ENCODE measurements at regions not wholly inside any gene's neighbourhood (a gene's known extent, or its start where the extent isn't known, plus 50 kb on each side); places are given as distances from the start of the nearest gene placed in this dataset.
"Not testable (repeated sequence)": the region's sequence is repeated elsewhere in the genome, so short reads cannot be mapped to it uniquely, and the experiment has no call there.

DNA sequence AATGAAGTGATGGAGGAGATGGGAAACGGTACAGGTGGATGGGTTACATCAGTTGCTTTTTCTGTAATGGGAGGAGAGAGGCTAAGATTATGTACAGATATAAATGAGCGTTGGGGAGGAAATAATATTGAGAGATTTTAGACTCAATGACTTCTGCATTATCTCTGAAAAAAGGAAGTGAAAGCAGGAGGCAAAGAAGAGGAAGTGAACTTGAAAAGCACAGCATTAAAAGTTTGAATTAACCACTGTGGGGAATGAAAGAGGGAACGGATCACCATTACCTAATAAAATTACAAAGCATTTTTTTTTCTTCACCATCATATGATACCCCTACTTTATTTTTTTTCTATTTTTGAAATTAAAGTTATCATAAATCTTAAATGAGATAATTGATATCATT, 1025.5 kb downstream of the RPA4 start:
- DNase-seq (ENCODE audit: insufficient read length, low spot score) (no peak), FAIRE-seq (no peak)
- TF ChIP-seq, protein P1, sequence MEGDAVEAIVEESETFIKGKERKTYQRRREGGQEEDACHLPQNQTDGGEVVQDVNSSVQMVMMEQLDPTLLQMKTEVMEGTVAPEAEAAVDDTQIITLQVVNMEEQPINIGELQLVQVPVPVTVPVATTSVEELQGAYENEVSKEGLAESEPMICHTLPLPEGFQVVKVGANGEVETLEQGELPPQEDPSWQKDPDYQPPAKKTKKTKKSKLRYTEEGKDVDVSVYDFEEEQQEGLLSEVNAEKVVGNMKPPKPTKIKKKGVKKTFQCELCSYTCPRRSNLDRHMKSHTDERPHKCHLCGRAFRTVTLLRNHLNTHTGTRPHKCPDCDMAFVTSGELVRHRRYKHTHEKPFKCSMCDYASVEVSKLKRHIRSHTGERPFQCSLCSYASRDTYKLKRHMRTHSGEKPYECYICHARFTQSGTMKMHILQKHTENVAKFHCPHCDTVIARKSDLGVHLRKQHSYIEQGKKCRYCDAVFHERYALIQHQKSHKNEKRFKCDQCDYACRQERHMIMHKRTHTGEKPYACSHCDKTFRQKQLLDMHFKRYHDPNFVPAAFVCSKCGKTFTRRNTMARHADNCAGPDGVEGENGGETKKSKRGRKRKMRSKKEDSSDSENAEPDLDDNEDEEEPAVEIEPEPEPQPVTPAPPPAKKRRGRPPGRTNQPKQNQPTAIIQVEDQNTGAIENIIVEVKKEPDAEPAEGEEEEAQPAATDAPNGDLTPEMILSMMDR (IDR thresholded peaks at IDR 0.05; ENCODE audit: insufficient read depth, missing control alignments), result no peak

DNA sequence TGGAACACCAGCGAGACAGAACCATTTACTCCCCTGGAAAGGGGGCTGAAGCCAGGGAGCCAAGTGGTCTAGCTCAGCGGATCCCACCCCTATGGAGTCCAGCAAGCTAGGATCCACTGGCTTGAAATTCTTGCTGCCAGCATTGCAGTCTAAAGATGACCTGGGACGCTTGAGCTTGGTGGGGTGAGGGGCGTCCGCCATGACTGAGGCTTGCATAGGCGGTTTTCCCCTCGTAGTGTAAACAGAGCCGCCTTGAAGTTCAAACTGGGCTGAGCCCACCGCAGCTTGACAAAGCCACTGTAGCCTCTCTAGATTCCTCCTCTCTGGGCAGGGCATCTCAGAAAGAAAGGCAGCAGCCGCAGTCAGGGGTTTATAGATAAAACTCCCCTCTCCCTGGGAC, 1031.7 kb downstream of the RPA4 start:
- DNase-seq (ENCODE audit: insufficient read length, low spot score); FAIRE-seq: not testable (repeated sequence)

DNA sequence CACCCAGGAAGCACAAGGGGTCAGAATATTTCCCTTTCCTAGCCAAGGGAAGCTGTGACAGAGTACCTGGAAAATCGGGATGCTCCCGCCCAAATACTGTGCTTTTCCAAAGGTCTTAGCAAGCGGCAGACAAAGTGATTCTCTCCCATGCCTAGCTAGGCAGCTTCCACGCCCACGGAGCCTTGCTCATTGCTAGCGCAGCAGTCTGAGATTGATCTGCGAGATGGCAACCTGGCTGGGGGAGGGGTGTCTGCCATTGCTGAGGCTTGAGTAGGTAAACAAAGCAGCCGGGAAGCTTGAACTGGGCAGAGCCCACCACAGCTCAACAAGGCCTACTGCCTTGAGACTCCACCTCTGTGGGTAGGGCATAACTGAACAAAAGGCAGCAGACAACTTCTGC, 1037.5 kb downstream of the RPA4 start:
- not testable (repeated sequence) for DNase-seq (ENCODE audit: insufficient read length, low spot score); FAIRE-seq

DNA sequence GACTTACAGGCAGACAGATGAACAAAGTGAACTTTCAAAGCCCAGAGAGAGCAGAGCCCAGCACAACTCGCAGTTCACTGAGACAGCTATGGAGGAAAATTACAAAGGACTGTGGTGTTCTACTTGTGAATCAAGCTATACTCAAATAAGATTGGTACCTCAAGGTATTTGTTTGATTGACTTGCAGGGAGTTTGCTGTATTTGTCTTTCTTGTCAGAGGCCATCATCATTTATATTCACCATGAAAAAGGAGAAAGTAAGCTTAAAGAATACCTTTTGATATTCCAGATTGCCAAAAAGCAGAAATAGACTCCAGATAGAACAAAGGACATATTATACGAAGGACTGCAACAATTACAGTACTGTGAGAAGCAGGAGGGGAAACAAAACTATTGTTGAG, 1047.9 kb downstream of the RPA4 start:
- TF ChIP-seq, protein P1 (IDR thresholded peaks at IDR 0.05; ENCODE audit: insufficient read depth, missing control alignments), result no peak
- FAIRE-seq, result no peak
- DNase-seq (ENCODE audit: insufficient read length, low spot score), result no peak

DNA sequence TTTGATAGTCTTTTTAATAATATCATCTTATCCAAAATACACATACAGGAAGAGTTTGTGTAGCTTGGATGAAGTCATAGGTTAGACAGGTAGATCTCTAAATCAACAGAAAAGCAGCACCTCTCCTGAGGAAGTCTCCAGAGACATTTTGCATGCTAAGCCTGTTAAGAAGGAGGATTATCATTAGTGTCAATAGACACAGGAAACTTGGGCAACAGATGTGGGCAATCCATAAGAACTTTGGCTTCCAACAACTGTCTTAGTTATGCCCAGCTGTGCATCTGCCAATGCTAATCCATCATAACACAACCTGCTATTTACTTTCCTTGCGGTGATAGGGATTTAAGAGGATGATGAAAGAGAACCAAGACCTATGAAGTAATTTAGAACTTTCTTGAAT, 1052.6 kb downstream of the RPA4 start:
- DNase-seq (ENCODE audit: insufficient read length, low spot score) (no peak), FAIRE-seq (no peak)
- TF ChIP-seq, protein P1 (IDR thresholded peaks at IDR 0.05; ENCODE audit: insufficient read depth, missing control alignments), result no peak

DNA sequence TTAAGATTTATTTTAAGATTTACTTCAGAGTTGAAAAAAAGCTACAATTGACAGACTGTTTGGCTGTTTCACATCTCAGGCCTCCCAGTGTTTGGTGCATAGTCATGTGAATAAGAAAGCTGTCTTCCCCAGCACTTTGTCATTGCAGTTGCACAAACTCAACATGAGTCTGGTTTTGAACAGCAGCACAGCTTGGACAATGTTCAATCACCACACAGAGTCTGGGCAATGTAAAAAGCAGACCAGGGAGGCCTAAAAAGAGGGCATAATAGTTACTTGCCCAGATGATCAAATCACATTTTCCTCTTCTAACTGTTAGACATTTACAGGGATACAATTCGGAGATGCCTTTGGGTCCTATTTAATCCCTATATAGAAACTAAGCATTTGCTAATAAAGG, 1055.0 kb downstream of the RPA4 start:
- TF ChIP-seq, protein P1 (IDR thresholded peaks at IDR 0.05; ENCODE audit: insufficient read depth, missing control alignments), result no peak
- FAIRE-seq, result no peak

DNA sequence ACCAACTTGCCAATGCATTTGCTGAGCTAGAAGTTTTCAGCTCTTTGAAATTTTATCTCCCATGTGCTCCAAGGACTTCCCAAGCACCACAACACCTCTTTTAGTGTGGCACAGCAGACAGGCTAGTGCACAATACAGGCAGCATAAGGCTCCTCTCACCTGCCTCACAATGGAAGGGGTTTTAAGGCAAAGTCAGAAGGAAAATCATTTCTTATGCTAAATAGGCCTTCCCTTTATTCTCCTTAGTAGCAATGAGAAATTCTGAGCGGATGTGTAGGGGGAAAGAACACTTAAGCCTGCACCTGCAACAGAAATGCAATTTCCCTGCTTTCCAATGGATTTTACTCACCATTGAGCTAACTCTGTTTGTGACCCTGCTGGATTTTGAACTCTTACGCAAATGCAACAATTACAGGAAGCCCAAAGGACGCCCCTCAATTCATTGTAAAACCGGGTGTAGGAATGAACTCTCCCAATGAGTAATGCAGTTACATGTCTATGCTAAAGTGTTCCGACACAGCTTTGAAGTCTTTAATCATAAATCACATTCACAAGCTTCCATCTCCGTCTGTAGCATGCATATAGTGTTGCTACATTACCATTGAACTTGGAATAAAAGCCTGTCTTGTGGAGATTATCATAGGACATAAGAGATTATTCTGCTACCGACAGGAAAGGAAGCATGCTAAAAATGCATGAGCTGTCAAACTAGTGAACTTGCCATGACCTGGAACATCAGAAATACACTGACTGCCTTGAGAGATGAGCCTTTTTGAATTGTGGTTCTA, 1084.9 kb downstream of the RPA4 start:
- FAIRE-seq (no peak), DNase-seq (ENCODE audit: insufficient read length, low spot score) (no peak)
- TF ChIP-seq, protein P1 (IDR thresholded peaks at IDR 0.05; ENCODE audit: insufficient read depth, missing control alignments), result no peak

More for the DNA sequence above, 1055.0 kb downstream of the RPA4 start:
- no peak for DNase-seq (ENCODE audit: insufficient read length, low spot score)

DNA sequence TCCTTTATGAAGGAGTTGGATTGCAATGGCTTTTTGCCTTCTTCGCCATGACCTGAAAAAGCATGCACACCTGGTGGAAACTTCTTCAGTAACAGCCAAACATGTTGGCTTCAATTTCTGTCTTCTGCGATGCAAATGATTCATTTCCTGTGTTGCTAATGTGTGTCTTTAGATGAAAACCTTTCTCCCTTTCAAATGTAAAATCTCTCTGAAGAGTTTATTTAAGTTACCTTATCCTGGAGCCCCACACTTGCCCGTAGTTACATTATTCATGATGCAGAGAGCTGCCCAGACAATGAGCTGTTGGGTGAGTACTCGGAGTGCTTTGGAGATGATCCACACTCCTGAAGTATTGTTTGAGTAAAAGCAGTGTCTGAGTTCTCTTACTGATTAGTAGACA, 1100.9 kb downstream of the RPA4 start:
- TF ChIP-seq, protein P1 (IDR thresholded peaks at IDR 0.05; ENCODE audit: insufficient read depth, missing control alignments), result no peak
- FAIRE-seq, result no peak

More for the DNA sequence above, 1100.9 kb downstream of the RPA4 start:
- DNase-seq (ENCODE audit: insufficient read length, low spot score), result no peak
